SU-DHL-6 (cell line): ENCODE measurements at regions not wholly inside any gene's neighbourhood (a gene's known extent, or its start where the extent isn't known, plus 50 kb on each side); places are given as distances from the start of the nearest gene placed in this dataset.

Experiments
- H2AFZ ChIP-seq: fragments of 200-600 bp; sonication (generic); 2 replicates; pipeline ENCODE4 v1.6.1; 2014; ENCODE audit warnings: low read depth, mild to moderate bottlenecking, moderate library complexity, mixed read lengths, antibody characterized with exemption, low read length; ENCODE audit not compliant: severe bottlenecking
- H3F3A ChIP-seq: fragments of 200-600 bp; shearing (Covaris generic); 2 replicates; pipeline ENCODE4 v1.6.0; 2016; ENCODE audit warnings: antibody characterized with exemption, mild to moderate bottlenecking; ENCODE audit not compliant: insufficient read depth
- H3K27ac ChIP-seq: fragments of 200-600 bp; sonication (generic); 2 replicates; pipeline ENCODE4 v1.5.1; 2016; ENCODE audit warnings: low read depth, mild to moderate bottlenecking, low read length, moderate library complexity, mixed read lengths
- H3K27me3 ChIP-seq: fragments of 200-600 bp; sonication (generic), shearing (Covaris generic); 2 replicates; pipeline ENCODE4 v1.6.0; 2014; ENCODE audit warnings: mild to moderate bottlenecking, low read length
- H3K36me3 ChIP-seq: fragments of 200-600 bp; sonication (generic); 2 replicates; pipeline ENCODE4 v1.6.1; 2014; ENCODE audit warnings: mild to moderate bottlenecking, low read length, mixed read lengths
- H3K4me2 ChIP-seq: fragments of 300-600, 200-600 bp; shearing (Covaris generic), sonication (generic); 2 replicates; pipeline ENCODE4 v1.6.0; 2014; ENCODE audit warnings: low read length, low read depth, mild to moderate bottlenecking; ENCODE audit not compliant: poor library complexity, severe bottlenecking
- H3K4me3 ChIP-seq: fragments of 200-600 bp; sonication (generic); 2 replicates; pipeline ENCODE4 v1.5.1; 2014; ENCODE audit warnings: antibody characterized with exemption, low read length, mild to moderate bottlenecking, mixed read lengths; ENCODE audit not compliant: insufficient read depth, poor library complexity, severe bottlenecking
- H3K79me2 ChIP-seq: fragments of 200-600 bp; sonication (generic); 2 replicates; pipeline ENCODE4 v1.6.1; 2014; ENCODE audit warnings: mild to moderate bottlenecking, low read length, moderate library complexity; ENCODE audit not compliant: insufficient read depth
- H3K9ac ChIP-seq: fragments of 200-600 bp; sonication (generic); 2 replicates; pipeline ENCODE4 v1.7.0; 2014; ENCODE audit warnings: mild to moderate bottlenecking, low read length
- H3K9me2 ChIP-seq: fragments of 200-600 bp; sonication (generic); replicated peaks from 2 replicates; pipeline ENCODE4 v1.6.1; 2014; ENCODE audit warnings: low read length; ENCODE audit not compliant: insufficient read depth
- H3K9me3 ChIP-seq: fragments of 200-600 bp; sonication (generic); 2 replicates; pipeline ENCODE4 v1.6.1; 2014; ENCODE audit warnings: low read length, mixed read lengths; ENCODE audit not compliant: insufficient read depth
- H4K20me1 ChIP-seq: fragments of 200-600 bp; sonication (generic); 2 replicates; pipeline ENCODE4 v1.6.1; 2014; ENCODE audit warnings: low read depth, mild to moderate bottlenecking, antibody characterized with exemption, low read length, moderate library complexity, mixed read lengths
- EZH2phosphoT487 ChIP-seq: fragments of 200-600 bp; sonication (generic), shearing (Covaris generic); conservative IDR thresholded peaks from 2 replicates; pipeline ENCODE4 v1.6.1; 2018; ENCODE audit warnings: mild to moderate bottlenecking, antibody characterized with exemption, low read length, moderate library complexity, mixed read lengths
- TF ChIP-seq, protein P1 (sequence below): fragments of 200-600 bp; sonication (generic); IDR thresholded peaks from one replicate; pipeline ENCODE4 v1.5.1; 2017; ENCODE audit warnings: antibody characterized with exemption, mild to moderate bottlenecking, low read length, moderate library complexity; ENCODE audit not compliant: insufficient read depth, poor library complexity, severe bottlenecking

DNA sequence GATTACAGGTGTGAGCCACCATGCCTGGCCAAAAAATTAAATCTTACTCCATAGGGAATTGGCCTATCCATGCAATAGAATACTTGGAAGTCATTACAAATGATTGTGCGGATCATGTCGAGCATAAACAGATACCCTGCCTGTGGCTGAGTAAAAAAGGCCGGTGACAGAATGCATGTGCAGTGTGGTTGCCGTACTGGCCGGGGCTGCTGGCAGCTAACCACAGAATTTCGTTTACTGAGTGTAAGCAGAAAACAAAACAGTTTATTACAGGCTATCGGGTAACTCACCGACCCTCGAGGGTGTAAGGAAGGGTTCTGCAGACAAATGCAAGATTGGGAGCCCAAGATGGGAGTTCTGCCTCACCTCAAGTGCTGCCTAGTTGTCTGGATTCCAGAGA is 127.7 kb downstream of the ZIC5 start:
- Histone ChIP-seq H3K27me3 (no peaks in the 10 kb centered on the region), H2AFZ (no peak overlapping the region), H3K9ac (no peak overlapping the region), H3K4me3 (no peak overlapping the region), H3K79me2 (no peaks in the 10 kb centered on the region), H3K4me2 (no peak overlapping the region), H3F3A (no peaks in the 10 kb centered on the region), H3K9me3 (no peaks in the 10 kb centered on the region), H3K27ac (no peak overlapping the region), H4K20me1 (no peaks in the 10 kb centered on the region), H3K36me3 (no peaks in the 10 kb centered on the region), H3K9me2 (no peaks in the 10 kb centered on the region)
- TF ChIP-seq, protein P1, sequence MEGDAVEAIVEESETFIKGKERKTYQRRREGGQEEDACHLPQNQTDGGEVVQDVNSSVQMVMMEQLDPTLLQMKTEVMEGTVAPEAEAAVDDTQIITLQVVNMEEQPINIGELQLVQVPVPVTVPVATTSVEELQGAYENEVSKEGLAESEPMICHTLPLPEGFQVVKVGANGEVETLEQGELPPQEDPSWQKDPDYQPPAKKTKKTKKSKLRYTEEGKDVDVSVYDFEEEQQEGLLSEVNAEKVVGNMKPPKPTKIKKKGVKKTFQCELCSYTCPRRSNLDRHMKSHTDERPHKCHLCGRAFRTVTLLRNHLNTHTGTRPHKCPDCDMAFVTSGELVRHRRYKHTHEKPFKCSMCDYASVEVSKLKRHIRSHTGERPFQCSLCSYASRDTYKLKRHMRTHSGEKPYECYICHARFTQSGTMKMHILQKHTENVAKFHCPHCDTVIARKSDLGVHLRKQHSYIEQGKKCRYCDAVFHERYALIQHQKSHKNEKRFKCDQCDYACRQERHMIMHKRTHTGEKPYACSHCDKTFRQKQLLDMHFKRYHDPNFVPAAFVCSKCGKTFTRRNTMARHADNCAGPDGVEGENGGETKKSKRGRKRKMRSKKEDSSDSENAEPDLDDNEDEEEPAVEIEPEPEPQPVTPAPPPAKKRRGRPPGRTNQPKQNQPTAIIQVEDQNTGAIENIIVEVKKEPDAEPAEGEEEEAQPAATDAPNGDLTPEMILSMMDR, result no peak
- TF ChIP-seq EZH2phosphoT487, result no peak

DNA sequence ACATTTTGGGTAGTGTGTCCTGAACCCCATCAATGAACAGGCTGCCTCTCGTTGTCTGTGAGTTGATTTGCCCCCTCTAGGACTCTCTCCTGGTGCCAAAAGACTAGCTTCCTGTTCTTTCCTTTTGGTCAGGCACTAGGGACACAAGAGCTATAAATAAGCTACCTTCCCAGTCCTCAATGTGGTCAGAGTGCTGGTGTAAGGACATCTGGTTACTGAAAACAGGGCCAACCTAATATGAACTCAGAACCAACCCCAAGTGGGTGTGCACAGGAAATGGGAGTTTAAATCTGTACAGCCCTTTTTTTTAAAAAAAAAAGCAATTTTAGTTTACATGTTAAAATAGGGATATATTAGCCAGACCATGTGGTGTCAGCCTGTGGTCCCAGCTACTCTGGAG is 129.2 kb downstream of the ZIC5 start:
- Histone ChIP-seq H3K9me3 (no peaks in the 10 kb centered on the region), H3F3A (no peaks in the 10 kb centered on the region), H3K4me2 (no peak overlapping the region), H3K27ac (no peak overlapping the region), H3K9ac (no peak overlapping the region), H3K9me2 (no peaks in the 10 kb centered on the region), H4K20me1 (no peaks in the 10 kb centered on the region), H3K79me2 (no peaks in the 10 kb centered on the region), H2AFZ (no peak overlapping the region), H3K4me3 (no peak overlapping the region), H3K36me3 (no peaks in the 10 kb centered on the region), H3K27me3 (no peaks in the 10 kb centered on the region)
- no peak for TF ChIP-seq EZH2phosphoT487
- TF ChIP-seq, protein P1, result no peak

DNA sequence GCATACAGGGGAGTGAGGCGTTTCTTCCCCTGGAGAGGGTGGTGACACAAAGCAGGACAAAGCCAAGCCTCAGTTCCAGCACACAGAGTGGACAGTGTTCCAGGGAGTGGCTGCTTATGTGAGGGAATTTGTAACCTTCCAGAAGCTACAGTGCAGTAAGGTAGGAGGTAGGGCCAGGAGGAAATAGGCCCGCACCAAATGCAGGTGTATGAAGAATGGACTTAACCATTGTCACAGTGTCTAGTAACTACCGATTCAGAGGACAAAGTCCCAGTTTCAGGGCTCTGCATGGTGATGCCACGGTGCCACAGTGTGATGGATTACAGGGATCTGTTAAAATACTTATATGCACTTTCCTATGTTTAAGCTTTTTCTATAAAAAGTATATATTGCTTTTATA is 135.3 kb downstream of the ZIC5 start:
- Histone ChIP-seq H3K79me2 (no peaks in the 10 kb centered on the region), H3F3A (no peaks in the 10 kb centered on the region), H3K9me2 (no peaks in the 10 kb centered on the region), H4K20me1 (no peaks in the 10 kb centered on the region), H3K9ac (no peak overlapping the region), H3K27ac (no peak overlapping the region), H3K36me3 (no peaks in the 10 kb centered on the region), H3K4me2 (no peak overlapping the region), H3K27me3 (no peaks in the 10 kb centered on the region; the same call in 1 of the 2 replicates), H2AFZ (no peak overlapping the region), H3K9me3 (no peaks in the 10 kb centered on the region), H3K4me3 (no peak overlapping the region)
- no peak for TF ChIP-seq EZH2phosphoT487
- TF ChIP-seq, protein P1, result no peak

DNA sequence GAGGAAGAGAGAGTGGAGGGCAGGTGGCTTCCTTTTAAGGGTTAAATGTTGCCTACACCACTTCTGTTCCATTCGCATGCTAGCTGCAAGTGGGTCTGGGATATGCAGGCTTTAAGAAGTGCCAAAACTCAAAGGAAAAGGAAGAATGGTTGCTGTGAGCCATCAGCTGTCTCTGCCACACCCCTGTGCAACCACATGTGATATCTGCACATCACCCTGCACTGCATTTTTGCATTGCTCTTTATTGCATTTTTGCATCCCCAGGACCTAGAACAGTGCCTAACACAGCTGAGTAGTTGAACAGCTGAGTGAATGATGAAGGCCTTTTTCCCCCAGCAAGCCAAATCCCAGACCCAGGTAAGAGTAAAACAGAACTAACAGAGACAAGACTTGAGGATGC is 136.1 kb downstream of the ZIC5 start:
- Histone ChIP-seq H3F3A (no peaks in the 10 kb centered on the region), H4K20me1 (no peaks in the 10 kb centered on the region), H3K27ac (no peak overlapping the region), H3K9ac (no peak overlapping the region), H3K9me2 (no peaks in the 10 kb centered on the region), H3K36me3 (no peaks in the 10 kb centered on the region), H3K4me2 (no peak overlapping the region), H3K79me2 (no peaks in the 10 kb centered on the region), H3K27me3 (no peaks in the 10 kb centered on the region; the same call in 1 of the 2 replicates), H2AFZ (no peak overlapping the region), H3K9me3 (no peaks in the 10 kb centered on the region), H3K4me3 (no peak overlapping the region)
- TF ChIP-seq, protein P1, result no peak
- TF ChIP-seq EZH2phosphoT487, result no peak
